SJCRH30 (cell line): ENCODE measurements at regions not wholly inside any gene's neighbourhood (a gene's known extent, or its start where the extent isn't known, plus 50 kb on each side); places are given as distances from the start of the nearest gene placed in this dataset.

Experiments used
- DNase-seq, 2 experiments: peaks; one replicate each; pipeline ENCODE4 v3.0.0-alpha.2; 2015 to 2020
- H3K27ac ChIP-seq: fragments of 250-450 bp; sonication (Bioruptor Pico); 2 replicates; pipeline ENCODE4 v1.5.1; 2020; ENCODE audit warnings: mild to moderate bottlenecking, moderate library complexity
- H3K27me3 ChIP-seq: fragments of 250-450 bp; sonication (Bioruptor Pico); 2 replicates; pipeline ENCODE4 v1.5.1; 2020; ENCODE audit warnings: mild to moderate bottlenecking, moderate library complexity
- H3K36me3 ChIP-seq: fragments of 250-450 bp; sonication (Bioruptor Pico); 2 replicates; pipeline ENCODE4 v1.5.1; 2020; ENCODE audit warnings: mild to moderate bottlenecking, moderate library complexity
- H3K4me1 ChIP-seq: fragments of 250-450 bp; sonication (Bioruptor Pico); 2 replicates; pipeline ENCODE4 v1.5.1; 2020; ENCODE audit warnings: mild to moderate bottlenecking, moderate library complexity
- H3K4me3 ChIP-seq: fragments of 250-450 bp; sonication (Bioruptor Pico); 2 replicates; pipeline ENCODE4 v1.5.1; 2020; ENCODE audit warnings: mild to moderate bottlenecking, moderate library complexity
- H3K9me3 ChIP-seq: fragments of 250-450 bp; sonication (Bioruptor Pico); replicated peaks from 2 replicates; pipeline ENCODE4 v1.5.1; 2020; ENCODE audit warnings: mild to moderate bottlenecking, moderate library complexity

DNA sequence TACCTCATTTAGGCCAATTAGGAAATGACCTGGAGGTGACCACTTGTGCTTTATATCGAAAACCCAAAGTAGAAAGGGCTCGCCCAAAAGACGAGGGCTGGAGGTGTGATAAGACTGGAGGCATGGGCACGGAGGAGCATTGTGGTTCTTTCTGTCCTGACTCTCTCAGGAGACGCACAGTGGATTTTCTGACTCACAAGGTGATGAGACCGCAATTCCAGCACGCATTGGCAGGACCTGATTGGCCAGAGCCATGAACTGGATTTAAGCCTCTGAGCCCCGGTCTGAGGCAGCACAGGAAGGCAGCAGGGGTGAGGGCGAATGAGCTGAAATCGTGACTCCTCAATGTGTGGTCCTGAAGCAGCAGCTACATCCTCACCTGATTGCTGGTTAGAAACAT, 559.1 kb upstream of the SALL1 start:
- DNase-seq = no peak
- Histone ChIP-seq H3K36me3 (no peaks in the 10 kb centered on the region), H3K4me3 (no peak overlapping the region)

DNA sequence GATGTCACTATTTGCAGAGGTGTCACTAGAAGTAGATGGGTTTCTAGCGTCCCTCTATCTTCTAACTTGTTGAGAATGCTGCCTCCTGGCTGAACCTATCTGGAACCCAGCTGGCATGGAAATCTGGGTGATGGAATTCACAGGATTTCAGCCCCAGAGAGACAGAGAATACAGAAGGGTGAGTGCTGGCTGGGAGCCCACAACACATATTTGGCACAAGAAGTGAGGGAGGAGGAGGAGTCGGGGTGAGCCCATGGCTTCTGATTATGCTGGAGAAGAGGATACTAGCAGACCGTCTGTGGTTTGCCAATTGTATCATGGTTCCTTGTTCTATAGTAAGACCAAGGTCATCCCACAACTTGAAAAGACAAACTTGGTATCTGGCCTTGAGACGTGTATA, 557.8 kb upstream of the SALL1 start:
- Histone ChIP-seq H3K27ac (no peak overlapping the region), H3K27me3 (no peaks in the 10 kb centered on the region), H3K36me3 (no peaks in the 10 kb centered on the region), H3K4me1 (no peaks in the 10 kb centered on the region), H3K4me3 (no peak overlapping the region), H3K9me3 (0 out of 2 replicates have a peak, but pooled peaks cover 3% of the 10 kb centered on the region)
- no peak for DNase-seq

More for the DNA sequence above, 559.1 kb upstream of the SALL1 start:
- no peaks in the 10 kb centered on the region for H3K27me3 ChIP-seq
- H3K27ac ChIP-seq = no peak overlapping the region
- no peaks in the 10 kb centered on the region for H3K9me3 ChIP-seq
- no peaks in the 10 kb centered on the region for H3K4me1 ChIP-seq

DNA sequence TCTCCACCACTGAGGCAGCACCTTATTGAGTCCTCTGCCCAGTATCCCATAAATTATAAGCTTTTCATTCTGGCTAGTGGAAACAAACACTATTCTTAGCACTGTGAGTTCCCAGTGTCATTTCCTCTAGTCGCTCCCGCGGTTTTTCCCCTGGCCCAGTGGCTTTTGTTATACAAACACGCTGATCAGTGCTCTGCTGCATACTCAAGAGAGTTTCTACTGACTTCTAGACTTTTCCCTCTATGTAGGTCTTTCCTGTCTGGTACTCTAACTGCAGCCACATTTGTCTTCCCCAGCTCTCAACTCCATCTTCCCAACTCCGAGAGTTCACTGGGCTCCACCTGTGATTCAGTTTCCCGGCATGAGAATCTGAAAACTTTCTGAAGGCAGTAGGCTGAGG, 556.6 kb upstream of the SALL1 start:
- H3K9me3 ChIP-seq = 0 out of 2 replicates have a peak, but pooled peaks cover 3% of the 10 kb centered on the region
- H3K27me3 ChIP-seq = no peaks in the 10 kb centered on the region
- H3K4me3 ChIP-seq = no peak overlapping the region
- H3K4me1 ChIP-seq = no peaks in the 10 kb centered on the region
- no peak for DNase-seq
- no peaks in the 10 kb centered on the region for H3K36me3 ChIP-seq
- H3K27ac ChIP-seq = no peak overlapping the region

GRCh38 chr16:51705142-51705541, 554.1 kb upstream of the SALL1 start:
- Histone ChIP-seq H3K27me3 (no peaks in the 10 kb centered on the region), H3K27ac (no peak overlapping the region), H3K4me1 (no peaks in the 10 kb centered on the region), H3K36me3 (no peaks in the 10 kb centered on the region), H3K4me3 (no peak overlapping the region), H3K9me3 (0 out of 2 replicates have a peak, but pooled peaks cover 3% of the 10 kb centered on the region)
- no peak for DNase-seq

- DNase-seq = no peak
- H3K4me1 ChIP-seq = no peaks in the 10 kb centered on the region
- H3K27me3 ChIP-seq = no peaks in the 10 kb centered on the region
- no peak overlapping the region for H3K4me3 ChIP-seq
- no peaks in the 10 kb centered on the region for H3K36me3 ChIP-seq
- H3K27ac ChIP-seq = no peak overlapping the region
- H3K9me3 ChIP-seq = 0 out of 2 replicates have a peak, but pooled peaks cover 3% of the 10 kb centered on the region
These were observed 550.0 kb upstream of the SALL1 start for GRCh38 chr16:51701025-51701424.

- H3K4me3 ChIP-seq = no peak overlapping the region
- no peaks in the 10 kb centered on the region for H3K27me3 ChIP-seq
- no peaks in the 10 kb centered on the region for H3K9me3 ChIP-seq
- H3K27ac ChIP-seq = no peak overlapping the region
- DNase-seq = no peak
- no peaks in the 10 kb centered on the region for H3K4me1 ChIP-seq
- no peaks in the 10 kb centered on the region for H3K36me3 ChIP-seq
These were observed 548.8 kb upstream of the SALL1 start for GRCh38 chr16:51699686-51700396.

DNA sequence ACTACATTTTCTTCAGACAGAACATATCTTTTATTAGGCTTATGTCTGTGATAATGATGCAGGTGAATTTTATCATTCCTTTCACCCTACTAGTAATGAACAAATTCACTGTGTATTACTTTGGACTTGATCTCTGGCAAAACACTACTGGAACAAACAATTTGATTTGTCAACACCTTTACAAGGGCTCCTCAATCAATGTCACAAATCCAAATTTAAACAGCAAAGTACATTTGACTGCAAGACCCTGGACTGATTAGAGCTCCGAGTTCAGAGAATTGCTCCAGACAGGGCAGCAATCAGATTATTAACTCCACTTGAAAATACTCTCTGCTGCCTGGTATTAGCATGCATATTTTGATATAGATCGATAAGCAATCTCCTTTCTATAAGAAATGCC, 547.6 kb upstream of the SALL1 start:
- H3K4me1 ChIP-seq = no peaks in the 10 kb centered on the region
- no peaks in the 10 kb centered on the region for H3K27me3 ChIP-seq
- H3K36me3 ChIP-seq = no peaks in the 10 kb centered on the region
- no peak overlapping the region for H3K27ac ChIP-seq
- DNase-seq = no peak
- no peaks in the 10 kb centered on the region for H3K9me3 ChIP-seq
- no peak overlapping the region for H3K4me3 ChIP-seq

DNA sequence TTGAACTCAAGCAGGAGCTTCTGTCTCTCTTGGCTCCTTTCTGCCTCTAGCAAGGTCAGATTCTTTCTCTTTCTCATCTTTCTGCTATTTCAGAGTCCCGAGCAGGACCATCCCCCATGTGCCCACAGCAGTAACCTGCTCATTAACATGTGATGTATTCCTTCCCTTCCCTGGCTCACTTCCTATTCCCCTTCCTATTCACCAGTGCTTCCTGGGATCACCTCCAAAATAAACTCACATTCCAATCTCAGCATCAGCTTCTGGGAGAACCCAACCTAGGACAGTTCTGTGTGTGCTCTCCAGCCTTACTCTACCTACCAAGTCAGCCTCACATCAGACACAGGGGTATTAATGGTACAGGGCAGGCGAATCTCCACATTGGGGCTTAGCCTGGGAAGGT, 546.4 kb upstream of the SALL1 start:
- Histone ChIP-seq H3K4me1 (no peaks in the 10 kb centered on the region), H3K27ac (no peak overlapping the region), H3K27me3 (no peaks in the 10 kb centered on the region), H3K36me3 (no peaks in the 10 kb centered on the region), H3K4me3 (no peak overlapping the region), H3K9me3 (no peaks in the 10 kb centered on the region)
- DNase-seq = no peak

GRCh38 chr16:51696376-51696775, 545.3 kb upstream of the SALL1 start:
- Histone ChIP-seq H3K9me3 (no peaks in the 10 kb centered on the region), H3K27ac (no peak overlapping the region)

GRCh38 chr16:51691109-51691508, 540.0 kb upstream of the SALL1 start:
- H3K36me3 ChIP-seq = no peaks in the 10 kb centered on the region
- no peaks in the 10 kb centered on the region for H3K4me1 ChIP-seq
- no peak overlapping the region for H3K27ac ChIP-seq
- H3K27me3 ChIP-seq = peaks cover under 1% of the 10 kb centered on the region; the same call in 1 of the 2 replicates
- no peaks in the 10 kb centered on the region for H3K9me3 ChIP-seq
- H3K4me3 ChIP-seq = no peak overlapping the region
- DNase-seq = no peak

More at GRCh38 chr16:51696376-51696775, 545.3 kb upstream of the SALL1 start:
- Histone ChIP-seq H3K27me3 (no peaks in the 10 kb centered on the region), H3K4me1 (no peaks in the 10 kb centered on the region), H3K4me3 (no peak overlapping the region), H3K36me3 (no peaks in the 10 kb centered on the region)
- no peak for DNase-seq

DNA sequence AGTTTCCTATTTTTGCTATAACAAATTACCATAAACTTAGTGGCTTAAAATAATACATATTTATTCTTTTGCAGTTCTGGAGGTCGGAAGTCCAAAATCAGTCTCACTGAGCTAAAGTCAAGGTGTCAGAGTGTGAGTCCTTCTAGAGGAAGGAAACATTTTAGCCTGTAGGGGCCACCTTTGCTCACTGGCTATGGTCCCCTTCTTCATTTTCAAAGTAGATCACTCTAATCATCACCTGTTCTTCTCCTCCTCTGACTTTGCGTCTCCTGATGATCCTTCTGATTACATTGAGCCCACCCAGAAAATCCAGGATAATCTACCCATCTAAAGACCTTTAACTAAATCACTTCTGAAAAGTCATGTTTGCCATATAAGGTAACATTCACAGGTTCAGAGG, 534.4 kb upstream of the SALL1 start:
- DNase-seq = no peak
- Histone ChIP-seq H3K36me3 (no peaks in the 10 kb centered on the region), H3K27me3 (peaks cover 4% of the 10 kb centered on the region; the same call in 1 of the 2 replicates), H3K9me3 (no peaks in the 10 kb centered on the region), H3K4me1 (no peaks in the 10 kb centered on the region), H3K4me3 (no peak overlapping the region), H3K27ac (no peak overlapping the region)

GRCh38 chr16:51683882-51684281, 532.8 kb upstream of the SALL1 start:
- no peaks in the 10 kb centered on the region for H3K36me3 ChIP-seq
- H3K27ac ChIP-seq = no peak overlapping the region
- H3K9me3 ChIP-seq = no peaks in the 10 kb centered on the region
- no peaks in the 10 kb centered on the region for H3K4me1 ChIP-seq
- no peak overlapping the region for H3K4me3 ChIP-seq
- H3K27me3 ChIP-seq = peaks cover 4% of the 10 kb centered on the region; the same call in 1 of the 2 replicates
- no peak for DNase-seq

DNA sequence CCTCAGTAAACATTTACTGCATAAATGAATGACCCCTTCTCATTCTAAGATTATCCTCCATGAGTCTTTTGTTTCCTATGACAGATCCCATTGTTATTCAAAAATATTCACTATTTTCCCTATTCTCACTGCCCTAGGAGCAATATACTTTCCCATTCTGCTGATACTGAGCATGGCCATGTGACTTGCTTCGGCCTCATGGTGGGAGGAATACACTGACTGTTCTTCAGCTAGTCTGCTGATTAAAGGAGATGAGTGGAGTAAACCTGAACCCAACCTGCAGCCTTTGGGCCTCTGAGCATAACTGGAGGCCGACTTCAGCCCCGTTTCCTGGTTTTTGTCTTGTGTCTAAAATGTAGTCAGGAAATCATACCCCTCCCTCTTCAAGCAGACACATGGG, 531.8 kb upstream of the SALL1 start:
- no peaks in the 10 kb centered on the region for H3K9me3 ChIP-seq
- no peak for DNase-seq
- H3K27ac ChIP-seq = no peak overlapping the region
- no peaks in the 10 kb centered on the region for H3K36me3 ChIP-seq
- H3K27me3 ChIP-seq = peaks cover 4% of the 10 kb centered on the region; the same call in 1 of the 2 replicates
- no peaks in the 10 kb centered on the region for H3K4me1 ChIP-seq
- H3K4me3 ChIP-seq = no peak overlapping the region

GRCh38 chr16:51674615-51675014, 523.5 kb upstream of the SALL1 start:
- Histone ChIP-seq H3K27me3 (no peaks in the 10 kb centered on the region), H3K9me3 (no peaks in the 10 kb centered on the region), H3K4me3 (no peak overlapping the region), H3K36me3 (no peaks in the 10 kb centered on the region), H3K27ac (no peak overlapping the region), H3K4me1 (no peaks in the 10 kb centered on the region)
- no peak for DNase-seq

DNA sequence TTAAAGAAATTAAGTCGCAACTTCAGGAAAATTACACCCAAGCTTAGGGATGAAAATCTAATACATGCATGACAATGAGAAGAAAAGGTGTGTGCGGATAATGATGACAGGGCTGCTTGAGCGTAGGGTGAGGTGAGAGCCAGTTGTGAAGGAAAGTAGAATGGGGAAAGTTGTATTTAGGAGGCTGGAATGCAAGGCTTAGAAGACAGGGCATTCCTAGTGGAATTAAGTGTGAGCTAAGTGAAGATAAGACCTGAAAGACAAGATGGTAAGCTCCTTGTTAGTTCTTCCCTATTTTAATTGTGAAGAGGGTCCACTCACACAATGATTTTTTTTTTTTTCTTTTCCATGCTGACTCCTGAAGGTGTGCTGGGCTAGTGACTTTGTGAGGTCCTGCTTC, 519.5 kb upstream of the SALL1 start:
- Histone ChIP-seq H3K27me3 (0 out of 2 replicates have a peak, but pooled peaks cover 2% of the 10 kb centered on the region), H3K4me3 (no peak overlapping the region), H3K36me3 (no peaks in the 10 kb centered on the region), H3K4me1 (no peaks in the 10 kb centered on the region), H3K27ac (no peak overlapping the region), H3K9me3 (no peaks in the 10 kb centered on the region)
- DNase-seq = no peak

GRCh38 chr16:51666821-51667220, 515.8 kb upstream of the SALL1 start:
- DNase-seq = no peak
- Histone ChIP-seq H3K27ac (no peak overlapping the region), H3K4me1 (no peaks in the 10 kb centered on the region), H3K9me3 (no peaks in the 10 kb centered on the region), H3K36me3 (no peaks in the 10 kb centered on the region), H3K4me3 (no peak overlapping the region), H3K27me3 (0 out of 2 replicates have a peak, but pooled peaks cover 2% of the 10 kb centered on the region)
